ENCODE measurements at regions not wholly inside any gene's neighbourhood (a gene's known extent, or its start where the extent isn't known, plus 50 kb on each side); places are given as distances from the start of the nearest gene placed in this dataset.

- no peaks in the 10 kb centered on the region for H3K4me1 ChIP-seq (ENCODE audit: control insufficient read depth, extremely low read depth, insufficient read depth, low read length)
- H3K4me2 ChIP-seq (ENCODE audit: insufficient read depth, low read length), result no peak overlapping the region
- FAIRE-seq, result no peak
- H3K79me2 ChIP-seq (ENCODE audit: control insufficient read depth, insufficient read depth, low read length), result no peaks in the 10 kb centered on the region
- H3K9ac ChIP-seq (replicated peaks; ENCODE audit: extremely low read depth, insufficient read depth, low read length), result no peak overlapping the region
- no peak overlapping the region for H2AFZ ChIP-seq (ENCODE audit: low read depth, low read length)
- no peaks in the 10 kb centered on the region for H3K36me3 ChIP-seq (ENCODE audit: control insufficient read depth in 2 of 2, extremely low read depth in 1 of 2, insufficient read depth in 2 of 2, low read length in 2 of 2)
- dilution Hi-C loops (cut with MboI; ENCODE audit: extremely low pct_ligation_motif_present, low sequenced_read_pairs) (no loop called here), intact Hi-C loops (cut with micrococcal nuclease) (no loop called here)
- no peak overlapping the region for H3K27ac ChIP-seq (ENCODE audit: insufficient read depth, low read depth, low read length)
- ChIA-PET POLR2A (no interaction called here), CTCF (no interaction called here)
- no peak for DNase-seq (ENCODE audit: low read depth, low spot score)
- no peaks in the 10 kb centered on the region for H3K9me1 ChIP-seq (replicated peaks; ENCODE audit: control insufficient read depth, extremely low read depth, insufficient read depth, low read length)
- no peak overlapping the region for H3K4me3 ChIP-seq (replicated peaks in 1 of 3; ENCODE audit: insufficient read depth in 1 of 3, low read depth in 1 of 3, low read length in 3 of 3)
- TF ChIP-seq JUN (IDR thresholded peaks at IDR 0.05; ENCODE audit: borderline replicate concordance, insufficient read depth, insufficient read length, low read depth), result no peak
- TF ChIP-seq, protein P1, sequence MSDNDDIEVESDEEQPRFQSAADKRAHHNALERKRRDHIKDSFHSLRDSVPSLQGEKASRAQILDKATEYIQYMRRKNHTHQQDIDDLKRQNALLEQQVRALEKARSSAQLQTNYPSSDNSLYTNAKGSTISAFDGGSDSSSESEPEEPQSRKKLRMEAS (IDR thresholded peaks at IDR 0.05; ENCODE audit: insufficient read depth, insufficient read length), result no peak
- TF ChIP-seq POLR2AphosphoS5 (IDR thresholded peaks at IDR 0.05; ENCODE audit: insufficient read depth, low read depth, low read length), result no peak
- peaks cover 5 to 16% of the 10 kb centered on the region in 2 experiments for H3K27me3 ChIP-seq (ENCODE audit: control insufficient read depth in 2 of 2, insufficient read depth in 2 of 2, low read length in 2 of 2)
- BruUV-seq (replicated peaks), result no TSS peak
- no peaks in the 10 kb centered on the region for H4K20me1 ChIP-seq (replicated peaks; ENCODE audit: control insufficient read depth, extremely low read depth, insufficient read depth, low read length)
- no peaks in the 10 kb centered on the region for H3K9me3 ChIP-seq (replicated peaks; ENCODE audit: control insufficient read depth, insufficient read depth, low read length)
Measured at GRCh38 chr3:69605867-69606266, 133.4 kb upstream of the MITF start.

DNA sequence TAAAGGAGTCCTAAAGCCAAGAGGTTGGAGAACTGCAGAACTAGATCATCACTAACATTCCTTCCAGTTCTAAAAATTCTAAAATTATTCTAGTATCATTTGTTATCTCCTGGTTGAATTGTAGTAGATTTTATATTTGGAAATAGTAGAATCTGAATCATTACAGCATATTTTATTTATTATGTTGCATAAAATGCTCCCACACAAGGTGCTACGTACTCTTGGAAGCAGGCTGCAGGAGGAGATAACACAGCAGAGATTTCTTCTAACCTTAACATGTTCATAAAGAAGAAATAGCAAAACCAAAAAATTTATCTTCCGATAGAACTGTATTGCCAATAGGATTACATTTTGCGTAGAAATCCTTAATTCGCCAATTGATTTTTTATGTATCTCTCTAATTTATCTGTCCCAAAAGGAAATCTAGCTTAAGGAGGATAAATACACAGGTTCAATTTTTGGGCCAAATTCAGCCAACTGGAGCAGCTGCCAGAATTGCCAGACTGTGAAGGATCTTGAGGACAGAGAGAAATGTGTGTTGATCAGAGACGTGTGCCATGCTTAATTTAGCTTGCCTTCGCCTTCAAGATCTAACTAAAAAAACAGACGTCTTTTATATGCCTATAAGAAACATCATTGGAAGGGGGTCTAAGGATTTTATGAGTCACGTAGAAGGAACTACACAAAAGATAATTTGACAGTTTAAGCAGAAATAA lies 134.4 kb upstream of the MITF start:
- Histone ChIP-seq H3K4me3 (replicated peaks in 1 of 3; ENCODE audit: insufficient read depth in 1 of 3, low read depth in 1 of 3, low read length in 3 of 3) (no peak overlapping the region), H3K4me2 (ENCODE audit: insufficient read depth, low read length) (no peak overlapping the region), H3K9me1 (replicated peaks; ENCODE audit: control insufficient read depth, extremely low read depth, insufficient read depth, low read length) (no peaks in the 10 kb centered on the region), H3K27ac (ENCODE audit: insufficient read depth, low read depth, low read length) (no peak overlapping the region), H3K36me3 (ENCODE audit: control insufficient read depth in 2 of 2, extremely low read depth in 1 of 2, insufficient read depth in 2 of 2, low read length in 2 of 2) (no peaks in the 10 kb centered on the region), H3K27me3 (ENCODE audit: control insufficient read depth in 2 of 2, insufficient read depth in 2 of 2, low read length in 2 of 2) (peaks cover 5 to 16% of the 10 kb centered on the region in 2 experiments), H3K79me2 (ENCODE audit: control insufficient read depth, insufficient read depth, low read length) (no peaks in the 10 kb centered on the region), H2AFZ (ENCODE audit: low read depth, low read length) (no peak overlapping the region), H3K4me1 (ENCODE audit: control insufficient read depth, extremely low read depth, insufficient read depth, low read length) (no peaks in the 10 kb centered on the region), H3K9me3 (replicated peaks; ENCODE audit: control insufficient read depth, insufficient read depth, low read length) (no peaks in the 10 kb centered on the region), H4K20me1 (replicated peaks; ENCODE audit: control insufficient read depth, extremely low read depth, insufficient read depth, low read length) (no peaks in the 10 kb centered on the region), H3K9ac (replicated peaks; ENCODE audit: extremely low read depth, insufficient read depth, low read length) (no peak overlapping the region)
- FAIRE-seq (no peak), DNase-seq (ENCODE audit: low read depth, low spot score) (no peak)
- ChIA-PET CTCF (no interaction called here), POLR2A (no interaction called here)
- TF ChIP-seq, protein P1 (IDR thresholded peaks at IDR 0.05; ENCODE audit: insufficient read depth, insufficient read length), result no peak
- intact Hi-C loops (cut with micrococcal nuclease), result no loop called here
- dilution Hi-C loops (cut with MboI; ENCODE audit: extremely low pct_ligation_motif_present, low sequenced_read_pairs), result no loop called here
- no TSS peak for BruUV-seq (replicated peaks)

Data from endothelial cell of umbilical vein (primary cell).